ENCODE measurements at regions not wholly inside any gene's neighbourhood (a gene's known extent, or its start where the extent isn't known, plus 50 kb on each side); places are given as distances from the start of the nearest gene placed in this dataset.

DNA sequence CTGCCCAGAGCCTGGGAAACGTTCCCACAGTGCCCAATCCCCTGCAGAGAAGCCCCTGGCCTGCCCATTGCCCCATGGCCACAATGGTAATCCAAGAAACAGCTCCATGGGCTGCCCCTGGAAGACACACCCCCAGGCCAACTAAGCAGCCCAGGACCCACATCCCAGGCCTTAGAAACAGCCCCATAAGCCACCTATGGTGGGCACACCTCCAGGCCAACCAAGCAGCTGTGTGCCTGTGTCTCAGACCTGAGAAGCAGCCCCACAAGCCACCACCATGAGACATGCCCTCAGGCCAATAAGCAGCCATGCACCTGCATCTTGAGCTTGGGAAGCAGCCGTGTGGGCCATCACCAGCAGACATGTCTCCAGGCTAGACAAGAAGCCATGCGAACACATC is 52.9 kb upstream of the SSBP2 start:
- no peak for TF ChIP-seq CTCF (IDR thresholded peaks at IDR 0.05)
- no peak for TF ChIP-seq POLR2A (IDR thresholded peaks at IDR 0.05)

Measured in testis (tissue), 2 donors.